Pons (tissue), 1 donor: ENCODE measurements at regions not wholly inside any gene's neighbourhood (a gene's known extent, or its start where the extent isn't known, plus 50 kb on each side); places are given as distances from the start of the nearest gene placed in this dataset.
"Not testable (repeated sequence)": the region's sequence is repeated elsewhere in the genome, so short reads cannot be mapped to it uniquely, and the experiment has no call there.

Source experiments
- DNase-seq: peaks from one replicate; pipeline ENCODE4 v3.0.0-alpha.2; 2016; ENCODE audit warnings: low spot score

DNA sequence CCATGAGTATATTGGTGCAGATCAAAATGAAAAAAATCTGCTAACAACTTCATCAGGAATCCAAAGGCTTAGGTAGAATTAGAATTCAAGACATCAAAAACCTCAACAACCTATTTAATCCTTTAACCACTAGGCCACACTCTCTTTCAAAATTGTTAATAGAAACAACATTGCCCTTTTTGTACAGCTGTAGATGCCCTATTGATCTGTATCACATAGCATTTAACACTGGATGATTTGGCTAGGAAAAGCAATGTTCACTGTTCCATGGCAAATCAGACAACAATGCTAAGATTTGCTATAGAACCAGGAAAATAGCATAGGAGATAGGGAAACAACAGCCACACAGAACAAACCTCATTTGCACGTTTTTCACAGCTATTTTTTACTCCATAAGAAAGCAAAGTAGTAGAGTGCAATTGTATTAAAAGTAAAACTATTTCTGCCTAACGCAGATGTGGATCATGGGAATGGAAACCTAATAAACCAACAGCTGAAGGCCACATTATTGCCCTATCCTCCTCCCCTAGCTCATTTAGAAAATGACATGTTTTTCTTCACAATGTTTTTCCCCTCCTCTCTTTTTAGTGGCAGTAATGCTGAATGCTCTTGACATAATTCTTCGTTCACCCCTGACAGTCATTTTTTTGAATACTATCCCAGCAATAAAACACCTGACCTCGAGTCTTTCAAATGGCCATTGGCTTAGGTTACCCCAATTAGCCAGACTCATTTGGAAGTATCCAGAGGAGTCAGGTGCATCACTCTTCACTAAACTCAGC is 373.0 kb upstream of the CCNH start:
- no peak for DNase-seq

DNA sequence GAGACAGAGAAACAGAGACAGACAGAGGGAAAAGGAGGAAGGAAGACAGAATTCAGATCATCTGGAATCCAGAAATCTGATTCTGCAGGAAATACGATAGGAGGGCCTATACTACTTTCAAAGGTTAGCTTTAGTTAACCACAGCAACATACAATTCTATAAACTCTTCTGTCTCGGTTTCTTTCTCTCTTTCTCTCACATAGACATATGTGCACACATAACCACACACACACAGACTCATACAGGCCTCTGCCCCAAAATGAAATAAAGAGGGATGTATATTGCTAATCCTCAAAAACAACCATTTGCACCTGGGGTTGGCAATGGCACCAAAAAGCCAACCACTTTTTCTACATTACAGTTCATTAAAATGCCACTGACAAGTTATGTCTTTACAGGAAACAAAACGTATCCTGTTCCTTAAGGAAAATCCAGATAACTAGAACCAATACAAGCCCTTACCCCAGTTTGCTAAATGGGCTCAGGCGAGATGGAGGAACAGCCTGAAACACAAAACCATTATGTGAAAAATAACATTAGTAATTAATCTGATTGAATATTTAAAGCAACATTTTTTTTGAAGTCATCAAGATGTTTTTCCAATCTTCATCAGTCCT is 372.3 kb upstream of the CCNH start:
- DNase-seq, result no peak

DNA sequence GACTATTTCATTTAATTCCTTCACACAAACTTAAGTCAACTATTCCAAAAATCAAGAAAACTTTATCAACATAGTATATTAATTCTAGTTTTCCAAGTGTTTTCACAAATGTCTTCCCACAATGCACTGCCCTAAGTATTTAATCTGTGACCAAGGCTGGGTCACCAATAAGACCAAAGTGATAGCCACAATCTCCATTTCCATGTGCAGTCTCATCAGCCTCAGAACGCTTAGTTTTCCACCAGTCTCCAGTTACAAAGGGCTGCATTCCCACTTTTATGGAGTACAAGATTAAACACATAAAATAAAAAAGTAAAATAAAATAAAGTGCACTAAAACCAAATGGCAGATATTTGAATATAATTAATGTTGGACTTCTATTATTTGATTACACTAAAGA is 371.6 kb upstream of the CCNH start:
- DNase-seq, result no peak

DNA sequence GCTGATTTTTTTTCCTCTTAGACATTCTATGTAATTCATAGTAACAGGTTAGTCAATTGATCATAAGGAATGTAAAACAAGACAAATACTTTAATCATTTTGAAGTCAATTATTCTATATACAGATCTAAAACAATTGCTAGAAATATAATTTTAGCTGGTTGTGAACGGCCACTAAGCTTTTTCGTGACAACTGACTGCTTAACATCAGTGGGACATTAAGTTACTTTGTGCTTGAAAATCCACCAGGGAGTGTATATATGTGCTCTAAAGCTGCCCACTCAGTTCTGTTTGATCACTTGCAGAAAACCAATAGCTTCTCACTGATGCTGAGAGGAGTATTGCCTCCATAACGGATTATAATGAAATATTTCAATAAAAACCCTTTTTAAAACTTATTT is 370.2 kb upstream of the CCNH start:
- no peak for DNase-seq

DNA sequence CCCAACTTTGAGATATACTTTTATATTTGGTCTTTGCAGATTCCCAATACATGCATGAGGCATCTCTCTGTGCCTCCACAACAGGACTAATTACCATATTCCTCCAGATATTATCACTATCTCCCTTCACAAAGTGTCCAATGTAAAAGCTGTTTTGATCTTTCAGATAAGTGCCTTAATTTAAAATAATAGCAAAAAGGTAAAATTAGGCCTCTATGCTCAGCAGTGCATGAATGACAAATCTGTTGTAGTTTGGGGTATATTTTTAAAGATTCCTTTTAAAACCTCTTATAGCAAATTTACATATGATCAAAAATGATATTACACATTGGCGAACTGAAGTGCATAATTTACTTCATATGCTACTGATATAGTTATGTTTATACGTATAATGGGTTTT is 369.2 kb upstream of the CCNH start:
- no peak for DNase-seq

DNA sequence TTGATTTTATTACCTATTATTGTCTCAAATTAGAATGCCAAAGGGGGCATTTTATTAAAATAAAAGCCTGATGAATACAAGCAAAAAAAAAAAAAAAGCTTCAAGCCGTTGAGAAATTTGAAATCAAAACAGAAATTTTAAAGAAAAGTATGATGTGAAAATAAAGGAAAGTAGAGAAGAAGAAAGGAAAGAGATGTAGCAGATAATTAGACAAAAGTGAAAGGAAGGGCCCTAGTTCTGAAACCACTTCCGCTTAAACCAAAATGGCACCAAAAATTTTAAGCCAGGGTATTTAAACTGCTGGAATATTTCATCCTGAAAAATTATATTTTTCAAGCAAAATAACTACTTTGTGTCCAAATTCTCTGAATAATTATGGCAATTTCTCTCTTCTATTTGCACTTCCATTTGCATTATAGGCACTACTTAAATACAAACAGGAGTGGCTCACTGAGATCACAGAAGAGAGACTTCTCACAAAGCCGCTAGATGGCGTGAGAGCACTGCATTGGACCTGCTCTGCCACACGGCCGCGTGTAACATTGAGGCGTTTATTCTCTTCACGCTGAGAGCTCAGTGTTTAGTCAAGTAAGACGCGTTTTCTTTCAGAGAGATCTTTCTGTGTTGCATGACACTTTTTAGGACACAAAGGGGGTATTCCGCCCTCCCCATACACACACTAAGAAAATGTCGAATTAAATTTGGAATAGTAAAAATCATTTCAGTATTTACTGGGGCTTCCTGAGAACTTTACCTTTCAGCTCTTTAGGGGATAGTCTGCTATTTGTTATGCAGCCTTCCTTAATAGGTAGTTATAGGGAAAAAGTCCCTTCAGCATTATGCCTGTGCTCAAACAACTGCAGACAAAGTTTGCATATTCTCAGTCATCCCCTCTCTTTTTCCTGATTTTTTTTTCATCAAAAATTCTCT is 368.4 kb upstream of the CCNH start:
- peak; percentile 98 for DNase-seq

DNA sequence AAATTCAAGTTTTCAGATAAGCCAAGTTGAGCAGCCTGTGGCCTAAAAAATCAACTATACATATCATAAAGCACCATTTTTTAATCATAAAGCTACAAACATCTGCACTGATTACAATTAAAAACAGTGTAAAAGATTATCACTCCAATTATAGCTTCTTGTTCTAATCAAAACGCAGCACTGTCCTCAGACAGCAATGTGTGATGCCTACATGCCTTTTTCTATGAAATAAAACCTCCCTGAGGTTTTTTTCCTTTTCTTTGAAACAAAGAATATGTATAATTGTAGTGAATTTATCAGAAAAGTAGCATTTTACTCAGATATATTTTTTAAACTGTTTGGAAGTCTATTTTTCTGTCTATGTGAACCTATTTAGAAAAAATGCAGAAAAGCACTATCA is 366.1 kb upstream of the CCNH start:
- DNase-seq, result no peak

DNA sequence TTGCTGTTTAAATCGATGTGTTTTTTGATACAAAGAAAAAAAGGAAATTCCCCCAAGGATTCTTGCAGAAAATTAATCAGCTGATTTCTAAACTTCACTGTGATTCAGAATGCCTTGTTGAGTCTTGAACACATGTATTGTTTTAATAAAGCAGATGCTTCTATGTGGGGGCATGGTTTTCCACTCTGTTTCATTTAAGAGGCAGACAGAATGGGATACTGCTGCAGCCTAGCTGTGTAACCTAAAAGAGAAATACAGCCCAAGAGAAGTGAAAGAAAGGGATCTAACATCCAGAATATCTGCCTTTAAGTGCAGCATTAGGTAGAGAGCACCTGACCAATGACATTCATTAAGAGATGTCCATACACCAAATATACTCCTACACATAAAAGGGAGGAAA is 365.1 kb upstream of the CCNH start:
- DNase-seq, result no peak

DNA sequence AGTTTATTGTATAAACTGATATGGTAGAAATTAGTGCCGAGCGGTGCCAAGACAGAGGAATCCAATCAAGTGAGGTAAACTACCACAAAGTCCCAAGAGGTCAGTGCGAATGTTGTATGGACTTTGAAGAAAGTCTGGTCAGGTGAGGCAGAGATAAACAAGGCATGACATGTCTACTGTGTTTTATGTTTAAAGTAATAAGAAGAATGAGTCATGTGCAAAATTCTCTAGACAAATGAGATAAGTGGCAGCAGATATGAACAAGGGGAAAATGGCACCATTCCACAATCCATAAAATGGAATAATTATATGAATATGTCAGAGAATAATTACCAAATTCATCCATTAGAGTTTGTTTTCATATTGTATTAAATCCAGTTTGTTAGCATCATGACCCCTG is 364.1 kb upstream of the CCNH start:
- no peak for DNase-seq

DNA sequence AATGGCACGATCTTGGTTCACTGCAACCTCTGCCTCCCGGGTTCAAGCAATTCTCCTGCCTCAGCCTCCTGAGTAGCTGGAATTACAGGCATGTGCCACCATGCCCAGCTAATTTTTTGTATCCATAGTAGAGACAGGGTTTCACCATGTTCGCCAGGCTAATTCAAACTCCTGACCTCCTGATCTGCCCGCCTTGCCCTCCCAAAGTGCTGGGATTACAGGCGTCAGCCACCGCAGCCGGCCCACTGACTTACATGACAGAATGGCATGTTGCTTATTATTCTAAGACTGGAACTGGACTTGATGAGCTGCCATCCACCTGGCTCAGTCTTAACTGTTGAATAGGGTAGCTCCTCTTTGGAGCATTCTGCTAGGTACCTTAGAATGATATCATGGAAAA is 363.6 kb upstream of the CCNH start:
- DNase-seq, result not testable (repeated sequence)

DNA sequence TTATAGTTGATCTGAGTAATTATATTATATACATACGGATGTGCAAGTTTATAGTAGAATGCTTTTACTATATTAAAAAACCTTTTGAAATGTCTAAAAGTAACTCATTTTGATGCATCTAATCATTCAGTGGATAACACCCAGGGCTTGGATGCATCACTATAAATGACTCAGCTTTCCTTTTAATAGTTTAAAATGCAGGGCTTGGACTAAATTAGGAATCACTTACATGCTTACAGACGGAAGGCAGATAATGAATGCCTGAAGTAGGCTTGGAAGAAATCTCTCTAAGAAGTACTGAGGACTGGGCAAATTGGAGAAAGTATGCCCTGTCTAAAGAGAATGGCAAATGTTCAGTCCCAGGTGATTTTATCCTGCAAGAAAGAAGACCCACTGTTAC is 362.5 kb upstream of the CCNH start:
- DNase-seq, result no peak

DNA sequence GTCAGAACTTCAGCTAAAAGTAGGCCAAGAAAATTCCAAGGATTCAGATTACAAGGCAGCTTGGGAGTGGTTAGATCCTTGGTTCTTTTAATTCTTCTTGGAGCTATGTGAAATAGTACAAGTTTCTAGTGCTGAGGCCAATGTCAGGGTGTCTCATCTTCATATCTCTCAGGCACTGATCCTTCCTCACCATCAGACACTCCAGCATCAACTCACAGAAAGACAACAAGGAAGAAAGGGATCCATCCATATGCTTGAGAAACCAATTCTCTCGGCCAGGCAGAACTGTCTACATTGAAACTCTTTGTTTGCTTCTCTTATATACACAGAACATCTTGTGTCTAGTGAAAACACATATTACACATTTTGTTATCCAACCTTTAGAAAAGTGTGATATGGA is 362.1 kb upstream of the CCNH start:
- DNase-seq, result no peak

DNA sequence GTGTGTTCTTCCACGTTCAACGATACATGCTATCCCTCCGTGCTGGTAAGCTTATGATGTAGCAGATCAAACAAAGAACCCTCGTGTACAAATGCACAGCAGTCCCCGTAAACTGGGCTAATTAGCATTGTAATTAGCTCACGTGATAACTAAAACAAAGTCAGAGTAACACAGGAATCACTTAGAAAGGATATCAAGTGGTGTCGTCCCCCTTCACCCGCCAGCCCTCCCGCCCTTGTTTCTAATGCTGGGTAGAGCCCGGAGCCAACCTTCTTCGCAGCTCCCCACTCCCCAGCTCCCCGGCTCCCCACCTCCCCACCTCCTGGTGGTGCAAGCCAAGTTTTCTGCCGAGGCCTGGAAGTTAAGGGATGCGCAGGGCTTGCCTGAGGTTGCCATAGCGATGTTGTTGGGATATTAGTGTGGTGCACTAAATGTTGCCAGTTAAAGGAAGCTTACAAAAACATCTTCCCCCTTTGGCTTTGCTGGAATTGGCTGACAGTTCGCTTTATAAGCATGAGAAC is 357.9 kb upstream of the CCNH start:
- no peak for DNase-seq

DNA sequence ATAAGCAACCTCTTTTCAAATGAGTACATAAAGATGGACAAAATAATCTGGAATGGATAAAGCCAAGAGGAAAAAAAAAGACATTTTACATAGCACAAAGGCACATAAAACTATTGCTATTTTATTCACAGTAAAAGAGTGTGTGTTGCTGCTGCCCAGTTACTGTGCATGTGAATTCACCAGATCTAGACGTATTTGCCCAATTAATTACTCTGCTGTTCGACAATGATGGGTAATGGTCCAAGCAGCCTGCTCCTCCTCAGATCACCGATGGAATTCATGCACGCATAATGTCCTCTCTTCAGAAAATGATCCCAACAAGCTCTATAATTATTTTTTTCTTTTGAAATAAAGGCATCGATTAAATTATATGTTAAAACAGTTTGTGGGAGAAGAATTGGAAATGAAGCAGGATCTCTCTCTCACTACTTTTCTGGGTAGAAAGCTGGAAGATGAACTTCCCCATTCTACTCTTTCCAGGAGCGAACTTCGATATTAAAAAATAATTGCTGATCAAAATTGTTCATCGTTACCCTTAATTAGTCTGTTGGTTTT is 357.4 kb upstream of the CCNH start:
- no peak for DNase-seq

DNA sequence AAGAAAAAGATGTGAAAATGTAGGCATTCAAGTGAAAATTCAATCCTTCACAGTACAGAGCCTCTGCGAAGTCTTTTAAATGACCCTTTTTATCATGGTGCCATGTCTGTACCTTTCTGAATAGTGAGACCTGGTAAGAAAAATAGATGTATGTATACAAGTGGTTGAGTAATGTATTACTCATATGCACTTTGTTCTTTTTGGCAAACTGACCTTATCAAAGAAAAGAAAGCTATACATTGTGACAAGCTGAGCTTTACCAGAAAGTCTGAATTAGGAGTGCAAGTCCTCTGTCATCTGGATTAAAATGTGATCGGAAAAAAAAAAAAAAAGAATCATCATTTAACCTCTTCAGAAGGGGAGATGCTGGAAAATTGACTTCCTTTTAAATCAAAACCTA is 356.4 kb upstream of the CCNH start:
- DNase-seq, result no peak

DNA sequence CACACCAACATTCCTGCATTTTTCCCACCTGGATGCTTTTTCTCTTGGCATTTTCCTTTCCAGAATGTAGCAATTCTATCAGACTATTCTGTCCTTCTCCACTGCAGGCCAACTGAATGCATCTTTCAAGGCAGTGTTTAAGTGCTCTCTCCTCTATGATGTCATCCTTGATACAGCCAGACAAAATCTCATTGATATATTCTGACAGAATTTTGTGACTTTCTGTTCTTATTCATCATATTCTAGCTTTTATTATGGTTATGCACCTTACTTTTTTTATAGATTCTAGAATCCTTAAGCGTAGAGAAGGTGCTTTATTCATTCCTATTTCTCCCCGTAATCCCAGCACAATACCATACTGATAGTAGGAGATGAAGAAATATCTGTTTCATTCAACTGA is 355.5 kb upstream of the CCNH start:
- DNase-seq, result no peak

DNA sequence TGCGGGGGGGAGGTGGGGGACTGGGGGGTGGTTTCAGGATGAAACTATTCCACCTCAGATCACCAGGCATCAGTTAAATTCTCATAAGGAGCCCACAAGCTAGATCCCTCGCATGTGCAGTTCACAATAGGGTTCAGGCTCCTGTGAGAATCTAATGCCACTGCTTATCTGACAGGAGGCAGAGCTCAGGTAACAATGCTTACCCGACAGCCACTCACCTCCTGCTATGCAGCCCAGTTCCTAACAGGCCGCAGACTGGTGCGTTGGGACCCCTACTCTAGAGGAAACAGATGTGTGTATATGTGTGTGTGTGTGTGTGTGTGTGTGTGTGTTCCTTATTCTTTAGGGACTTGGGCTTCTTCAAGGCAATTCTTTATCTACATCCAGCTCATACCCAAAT is 352.3 kb upstream of the CCNH start:
- no peak for DNase-seq

DNA sequence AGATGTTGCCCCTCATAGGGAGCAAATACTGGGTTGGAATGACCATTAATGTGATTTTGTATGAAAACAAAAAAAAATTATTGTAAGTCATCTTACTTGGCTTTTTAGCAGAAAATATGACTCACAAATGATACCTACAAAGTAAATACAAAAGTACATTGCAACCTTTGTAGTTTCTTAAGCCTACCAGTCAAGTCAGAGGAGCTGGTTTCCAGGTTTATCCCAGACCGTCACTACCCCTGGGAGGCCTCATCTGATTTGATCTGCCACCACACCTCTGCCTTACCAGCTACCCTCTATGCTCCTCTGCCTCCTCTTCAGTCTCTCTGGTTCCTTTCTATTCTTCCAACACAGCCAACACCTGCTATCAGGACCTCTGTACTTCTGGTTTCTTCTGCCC is 349.9 kb upstream of the CCNH start:
- no peak for DNase-seq

DNA sequence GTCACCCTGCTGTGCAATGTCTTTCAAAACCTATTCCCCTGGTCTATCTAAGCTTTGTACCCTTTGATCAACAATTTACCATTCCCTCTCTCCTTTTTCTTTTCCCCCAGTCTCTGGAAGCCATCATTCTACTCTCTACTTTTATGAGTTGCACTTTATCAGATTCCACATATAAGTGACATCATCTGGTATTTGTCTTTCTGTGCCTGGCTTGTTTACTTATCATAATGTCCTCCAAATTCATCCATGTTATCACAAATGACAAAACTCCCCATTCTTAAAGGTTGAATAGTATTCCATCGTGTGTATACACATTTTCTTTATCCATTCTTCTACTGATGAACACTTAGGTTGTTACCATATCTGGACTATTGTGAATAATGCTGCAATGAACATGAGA is 344.2 kb upstream of the CCNH start:
- DNase-seq, result no peak

DNA sequence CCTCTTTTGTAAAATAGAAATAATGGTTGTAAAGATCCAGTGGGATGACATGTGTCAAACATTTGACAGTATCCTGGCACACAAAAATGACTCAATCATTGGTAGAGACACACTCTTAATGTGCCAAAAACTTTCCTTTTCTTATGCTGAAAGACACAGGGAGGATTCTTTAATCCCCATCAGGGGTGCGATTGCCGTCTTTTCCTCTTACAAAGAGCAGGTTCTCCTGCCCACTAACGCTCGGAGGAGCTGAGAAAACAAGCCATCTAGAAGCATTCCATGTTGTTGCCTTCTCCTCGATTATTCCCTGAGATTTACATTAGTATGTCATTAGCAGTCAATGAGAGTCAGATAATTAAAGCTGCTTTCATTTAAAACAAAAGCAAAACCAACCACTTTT is 342.6 kb upstream of the CCNH start:
- DNase-seq, result no peak

DNA sequence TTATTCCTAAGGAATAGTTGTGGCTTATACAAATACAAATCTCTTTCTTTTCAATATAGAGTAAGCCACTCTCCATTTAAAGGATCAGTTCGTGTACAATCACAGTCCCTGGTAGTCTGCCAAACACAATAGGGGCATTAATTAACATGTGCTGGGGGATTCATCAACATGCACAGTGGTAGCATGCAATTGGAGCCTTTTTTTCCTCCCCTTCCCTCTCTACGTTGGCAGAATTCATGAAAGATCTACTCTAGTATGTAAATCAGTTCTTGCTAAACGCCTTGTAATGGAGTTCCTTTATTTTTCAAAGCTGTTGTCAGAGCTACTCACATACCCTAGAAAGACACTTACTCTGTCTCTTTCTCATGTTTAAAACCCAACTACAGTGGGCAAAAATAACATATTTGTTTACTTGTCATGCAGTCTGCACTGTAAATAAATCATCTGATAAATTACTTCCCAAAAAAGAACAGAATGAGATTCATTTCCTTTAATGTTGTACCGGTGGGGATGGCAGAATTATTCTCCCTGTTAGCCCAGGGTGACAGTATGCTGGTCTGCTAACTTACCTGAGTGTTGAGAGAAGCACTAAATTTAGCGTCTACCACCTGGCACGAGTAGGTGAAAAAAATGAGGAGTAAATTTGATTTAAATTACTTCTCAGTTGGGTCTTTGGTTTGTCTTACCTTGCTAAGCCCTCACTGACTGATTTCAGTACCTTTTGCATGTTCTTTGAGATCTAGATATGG is 341.5 kb upstream of the CCNH start:
- no peak for DNase-seq

DNA sequence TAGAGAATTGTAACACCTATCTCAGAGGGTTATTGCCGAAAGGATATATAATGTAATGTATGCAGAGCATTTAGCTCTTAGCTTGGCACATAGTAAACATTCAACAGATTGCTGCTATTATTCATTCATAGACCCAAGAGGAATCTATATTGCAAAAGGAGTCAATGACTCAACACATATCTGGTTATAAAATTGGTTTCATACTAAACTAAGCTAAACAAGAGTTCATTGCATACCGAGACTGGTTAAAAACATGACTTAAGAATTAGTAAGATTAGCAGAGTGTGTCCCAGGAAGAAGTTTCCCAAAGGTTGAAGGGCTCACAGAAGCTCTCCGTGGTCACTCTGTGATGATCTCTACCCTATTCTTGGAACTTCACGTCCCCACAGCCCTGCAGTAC is 339.6 kb upstream of the CCNH start:
- DNase-seq, result peak; percentile 38
